IMR-90 (cell line): ENCODE measurements at regions not wholly inside any gene's neighbourhood (a gene's known extent, or its start where the extent isn't known, plus 50 kb on each side); places are given as distances from the start of the nearest gene placed in this dataset.

Experiments used
- ATAC-seq: fragments of 200-7000 bp; cut with Tn5 transposase; 2 replicates; pipeline ENCODE4 v1.9.1; 2020; ENCODE audit warnings: low read depth, mild to moderate bottlenecking, moderate library complexity
- BruUV-seq: library from RNA; stranded (reverse); fragments of 400-500 nt; replicated peaks from 2 replicates; lab custom pipeline; 2021; lab: Mats Ljungman, UMichigan
- CTCF ChIA-PET: fragments of 300-600 bp; formaldehyde crosslinking; extraction: SDS; loops from one replicate; lab custom pipeline; 2021; ENCODE audit warnings: antibody characterized with exemption; lab: Yijun Ruan, JAX
- POLR2A ChIA-PET: fragments of 300-600 bp; sonication (Branson Sonifier 250); formaldehyde crosslinking; loops from one replicate; lab custom pipeline; 2022; ENCODE audit warnings: antibody characterized with exemption; ENCODE audit not compliant: unreplicated experiment; lab: Charles Lee
- DNase-seq: peaks from one replicate; pipeline ENCODE4 v3.0.0; 2013
- H2AFZ ChIP-seq: replicated peaks from 2 replicates; pipeline ENCODE3; 2013; ENCODE audit warnings: low read length, mild to moderate bottlenecking; ENCODE audit not compliant: poor library complexity
- H2AK5ac ChIP-seq: 2 replicates; pipeline ENCODE4 v1.6.1; 2013; ENCODE audit warnings: low read depth, low read length, inconsistent platforms
- H2AK9ac ChIP-seq: replicated peaks from 2 replicates; pipeline ENCODE3; 2013; ENCODE audit warnings: mild to moderate bottlenecking, low read depth, low read length, moderate library complexity; ENCODE audit not compliant: poor library complexity
- H2BK120ac ChIP-seq: 2 replicates; pipeline ENCODE4 v1.6.1; 2013; ENCODE audit warnings: low read depth, low read length, inconsistent platforms
- H2BK15ac ChIP-seq: 3 replicates; pipeline ENCODE4 v1.6.1; 2013; ENCODE audit warnings: low read depth, low read length, inconsistent platforms
- H2BK20ac ChIP-seq: 2 replicates; pipeline ENCODE4 v1.6.1; 2013; ENCODE audit warnings: low read depth, mild to moderate bottlenecking, inconsistent platforms, low read length, moderate library complexity
- H2BK5ac ChIP-seq: 2 replicates; pipeline ENCODE4 v1.6.1; 2013; ENCODE audit warnings: mild to moderate bottlenecking, low read depth, low read length, inconsistent platforms; ENCODE audit not compliant: poor library complexity, severe bottlenecking
- H3K14ac ChIP-seq: replicated peaks from 2 replicates; pipeline ENCODE4 v1.6.1; 2013; ENCODE audit warnings: low read depth, low read length, inconsistent platforms
- H3K18ac ChIP-seq: 2 replicates; pipeline ENCODE4 v1.6.1; 2013; ENCODE audit warnings: low read depth, low read length, control low read depth
- H3K23ac ChIP-seq: 2 replicates; pipeline ENCODE4 v1.6.1; 2013; ENCODE audit warnings: low read depth, low read length, inconsistent platforms
- H3K27ac ChIP-seq: 2 replicates; pipeline ENCODE4 v1.5.1; 2013; ENCODE audit warnings: mild to moderate bottlenecking, control low read depth, low read length; ENCODE audit not compliant: insufficient read depth
- H3K27me3 ChIP-seq: 2 replicates; pipeline ENCODE4 v1.6.1; 2013; ENCODE audit warnings: low read length; ENCODE audit not compliant: control insufficient read depth, insufficient read depth
- H3K36me3 ChIP-seq: 2 replicates; pipeline ENCODE4 v1.6.1; 2013; ENCODE audit warnings: low read length, mixed read lengths; ENCODE audit not compliant: control insufficient read depth, insufficient read depth
- H3K4ac ChIP-seq: 2 replicates; pipeline ENCODE4 v1.6.1; 2013; ENCODE audit warnings: low read depth, low read length, inconsistent platforms
- H3K4me1 ChIP-seq: 2 replicates; pipeline ENCODE4 v1.6.1; 2013; ENCODE audit warnings: low read length, mixed read lengths; ENCODE audit not compliant: control insufficient read depth, insufficient read depth
- H3K4me2 ChIP-seq: 2 replicates; pipeline ENCODE4 v1.6.1; 2013; ENCODE audit warnings: low read depth, mild to moderate bottlenecking, control low read depth, low read length, moderate library complexity
- H3K4me3 ChIP-seq: 2 replicates; pipeline ENCODE4 v1.5.1; 2013; ENCODE audit warnings: low read depth, mild to moderate bottlenecking, control low read depth, low read length, moderate library complexity; ENCODE audit not compliant: insufficient read depth
- H3K56ac ChIP-seq: 2 replicates; pipeline ENCODE4 v1.6.1; 2013; ENCODE audit warnings: low read length, inconsistent platforms; ENCODE audit not compliant: insufficient read depth; ENCODE audit errors: extremely low read depth
- H3K79me1 ChIP-seq, 2 experiments: 2 replicates each; pipeline ENCODE4 v1.6.1; 2013; ENCODE audit warnings: low read length in 2 of 2, inconsistent platforms in 1 of 2, low read depth in 1 of 2
- H3K9ac ChIP-seq: 2 replicates; pipeline ENCODE4 v1.6.1; 2013; ENCODE audit warnings: low read depth, low read length, control low read depth
- H3K9me1 ChIP-seq: 2 replicates; pipeline ENCODE4 v1.6.1; 2013; ENCODE audit warnings: low read length, inconsistent platforms; ENCODE audit not compliant: insufficient read depth
- H3K9me3 ChIP-seq: 2 replicates; pipeline ENCODE4 v1.6.1; 2013; ENCODE audit warnings: low read length; ENCODE audit not compliant: control insufficient read depth, insufficient read depth
- H4K20me1 ChIP-seq: 2 replicates; pipeline ENCODE4 v1.6.1; 2013; ENCODE audit warnings: low read length, inconsistent platforms; ENCODE audit not compliant: insufficient read depth
- H4K5ac ChIP-seq: 2 replicates; pipeline ENCODE4 v1.6.1; 2013; ENCODE audit warnings: mild to moderate bottlenecking, low read depth, low read length, control low read depth
- H4K8ac ChIP-seq, 2 experiments: 2 replicates each; pipeline ENCODE4 v1.6.1; 2013; ENCODE audit warnings: low read depth in 2 of 2, low read length in 2 of 2, control low read depth in 1 of 2, inconsistent platforms in 1 of 2
- H4K91ac ChIP-seq: 2 replicates; pipeline ENCODE4 v1.6.1; 2013; ENCODE audit warnings: low read depth, low read length, inconsistent platforms; ENCODE audit not compliant: insufficient read depth
- BHLHE40 ChIP-seq: fragments of 150-350 bp; IDR thresholded peaks from 2 replicates; pipeline ENCODE4 v1.6.1; 2016; ENCODE audit warnings: mild to moderate bottlenecking, low read depth, low read length
- CEBPB ChIP-seq: IDR thresholded peaks from 2 replicates; pipeline ENCODE4 v1.6.1; 2012; ENCODE audit warnings: low read depth, low read length, improper control_type of control experiment
- CHD1 ChIP-seq: IDR thresholded peaks from 2 replicates; pipeline ENCODE4 v1.6.1; 2012; ENCODE audit warnings: low read depth, low read length, improper control_type of control experiment
- FOS ChIP-seq: fragments of 150-350 bp; IDR thresholded peaks from 2 replicates; pipeline ENCODE4 v1.6.1; 2016; ENCODE audit warnings: low read depth, low read length
- MAFK ChIP-seq: IDR thresholded peaks from 2 replicates; pipeline ENCODE4 v1.6.1; 2012; ENCODE audit warnings: low read depth, low read length, improper control_type of control experiment
- MXI1 ChIP-seq: IDR thresholded peaks from 2 replicates; pipeline ENCODE4 v1.6.1; 2012; ENCODE audit warnings: low read depth, mild to moderate bottlenecking, low read length, moderate library complexity, borderline replicate concordance
- NFE2L2 ChIP-seq: fragments of 150-350 bp; IDR thresholded peaks from 2 replicates; pipeline ENCODE4 v1.6.1; 2016; ENCODE audit warnings: low read depth, mild to moderate bottlenecking, low read length
- RAD21 ChIP-seq: IDR thresholded peaks from 2 replicates; pipeline ENCODE4 v1.6.1; 2012; ENCODE audit warnings: low read length, improper control_type of control experiment
- RCOR1 ChIP-seq: IDR thresholded peaks from 2 replicates; pipeline ENCODE4 v1.6.1; 2012; ENCODE audit warnings: mild to moderate bottlenecking, low read length, improper control_type of control experiment; ENCODE audit not compliant: insufficient replicate concordance
- RFX5 ChIP-seq: IDR thresholded peaks from 2 replicates; pipeline ENCODE4 v1.8.0; 2012; ENCODE audit warnings: low read depth, mild to moderate bottlenecking, low read length, moderate library complexity
- SMC3 ChIP-seq: fragments of 150-350 bp; IDR thresholded peaks from 2 replicates; pipeline ENCODE4 v1.6.1; 2016; ENCODE audit warnings: low read depth, mild to moderate bottlenecking, antibody characterized with exemption, low read length, moderate library complexity
- WGBS, 2 experiments: methylation state at CpG; one replicate each; pipeline versions ENCODE4 v1.1.5 to v1.1.7; 2013; ENCODE audit warnings: missing lambda C conversion rate in 2 of 2; ENCODE audit not compliant: insufficient read length in 1 of 2; ENCODE audit errors: extremely low coverage in 2 of 2; 5-methylcytosine and 5-hydroxymethylcytosine counted together
- dilution Hi-C: fragments of 300-500 bp; cut with HindIII; formaldehyde crosslinking; loops from one replicate; pipeline ENCODE4 v1.14.3; 2018; ENCODE audit warnings: low sequenced_read_pairs; ENCODE audit not compliant: unreplicated experiment
- in situ Hi-C: fragments of 300-500 bp; cut with MboI; formaldehyde crosslinking; loops from 3 replicates; pipeline ENCODE4 v1.14.3; 2019; ENCODE audit warnings: low sequenced_read_pairs, inconsistent platforms, mixed read lengths
- intact Hi-C: fragments of 100-400 bp; cut with micrococcal nuclease; formaldehyde crosslinking; loops from 2 replicates; pipeline ENCODE4 v1.10.0; 2022
- TF ChIP-seq, protein P1 (sequence below): fragments of 150-350 bp; IDR thresholded peaks from 2 replicates; pipeline ENCODE4 v1.6.1; 2016; ENCODE audit warnings: low read depth, mild to moderate bottlenecking, low read length, moderate library complexity, borderline replicate concordance
- TF ChIP-seq, protein P2 (sequence below): conservative IDR thresholded peaks from 2 replicates; pipeline ENCODE4 v1.5.1; 2012; ENCODE audit warnings: mild to moderate bottlenecking, low read depth, low read length, improper control_type of control experiment
- TF ChIP-seq, protein P3 (sequence below): fragments of 150-350 bp; IDR thresholded peaks from 2 replicates; pipeline ENCODE4 v1.6.1; 2017; ENCODE audit warnings: mild to moderate bottlenecking, antibody characterized with exemption, low read length, low read depth

DNA sequence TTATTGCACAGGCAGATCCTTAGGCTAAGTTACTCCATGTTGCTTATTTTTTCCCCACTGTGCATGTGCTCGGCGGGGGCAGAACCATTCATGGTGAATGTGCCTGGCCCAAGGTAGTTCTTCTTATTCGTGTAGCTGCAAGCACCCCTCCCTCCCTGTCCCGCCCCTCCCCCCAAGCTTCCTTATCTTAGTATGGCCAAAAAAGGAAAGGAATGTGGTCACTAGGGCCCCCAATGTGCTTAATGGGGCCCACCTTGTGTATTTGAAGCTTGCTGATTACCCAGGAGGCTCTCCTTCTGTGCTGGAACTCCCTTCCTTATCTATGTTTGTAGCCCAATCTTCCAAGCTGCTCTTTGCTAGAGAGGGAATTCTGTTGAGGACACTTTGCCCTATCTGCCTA lies 1259.7 kb upstream of the RAG2 start:
- no peak overlapping the region for H2BK5ac ChIP-seq
- H3K36me3 ChIP-seq: no peaks in the 10 kb centered on the region
- H2AK9ac ChIP-seq: no peak overlapping the region
- ChIA-PET CTCF (no interaction called here), POLR2A (no interaction called here)
- no peak overlapping the region for H3K4me3 ChIP-seq
- WGBS, 2 experiments: no CpG with 5 or more reads among the region's 4 CpGs
- no peak overlapping the region for H3K56ac ChIP-seq
- H4K8ac ChIP-seq: no peak overlapping the region
- H3K4me1 ChIP-seq: no peaks in the 10 kb centered on the region
- DNase-seq (no peak), ATAC-seq (no peak)
- H3K9me3 ChIP-seq: no peaks in the 10 kb centered on the region
- no peak overlapping the region for H3K27ac ChIP-seq
- no peak overlapping the region for H3K4me2 ChIP-seq
- H3K4ac ChIP-seq: no peak overlapping the region
- no TSS peak for BruUV-seq
- H3K79me1 ChIP-seq: no peaks in the 10 kb centered on the region
- H2BK120ac ChIP-seq: no peak overlapping the region
- no peaks in the 10 kb centered on the region for H4K20me1 ChIP-seq
- H4K5ac ChIP-seq: no peak overlapping the region
- no peak overlapping the region for H3K9ac ChIP-seq
- intact Hi-C loops (no loop called here), dilution Hi-C loops (no loop called here), in situ Hi-C loops (no loop called here)
- no peak overlapping the region for H3K18ac ChIP-seq
- no peak overlapping the region for H3K23ac ChIP-seq
- no peak overlapping the region for H3K14ac ChIP-seq
- H2BK15ac ChIP-seq: no peak overlapping the region
- no peak overlapping the region for H2BK20ac ChIP-seq
- TF ChIP-seq CHD1 (no peak), RCOR1 (no peak), FOS (no peak), BHLHE40 (no peak), RFX5 (no peak), NFE2L2 (no peak), RAD21 (no peak), SMC3 (no peak), MXI1 (no peak), MAFK (no peak), CEBPB (no peak)
- TF ChIP-seq, protein P1, sequence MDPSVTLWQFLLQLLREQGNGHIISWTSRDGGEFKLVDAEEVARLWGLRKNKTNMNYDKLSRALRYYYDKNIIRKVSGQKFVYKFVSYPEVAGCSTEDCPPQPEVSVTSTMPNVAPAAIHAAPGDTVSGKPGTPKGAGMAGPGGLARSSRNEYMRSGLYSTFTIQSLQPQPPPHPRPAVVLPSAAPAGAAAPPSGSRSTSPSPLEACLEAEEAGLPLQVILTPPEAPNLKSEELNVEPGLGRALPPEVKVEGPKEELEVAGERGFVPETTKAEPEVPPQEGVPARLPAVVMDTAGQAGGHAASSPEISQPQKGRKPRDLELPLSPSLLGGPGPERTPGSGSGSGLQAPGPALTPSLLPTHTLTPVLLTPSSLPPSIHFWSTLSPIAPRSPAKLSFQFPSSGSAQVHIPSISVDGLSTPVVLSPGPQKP: no peak
- TF ChIP-seq, protein P2, sequence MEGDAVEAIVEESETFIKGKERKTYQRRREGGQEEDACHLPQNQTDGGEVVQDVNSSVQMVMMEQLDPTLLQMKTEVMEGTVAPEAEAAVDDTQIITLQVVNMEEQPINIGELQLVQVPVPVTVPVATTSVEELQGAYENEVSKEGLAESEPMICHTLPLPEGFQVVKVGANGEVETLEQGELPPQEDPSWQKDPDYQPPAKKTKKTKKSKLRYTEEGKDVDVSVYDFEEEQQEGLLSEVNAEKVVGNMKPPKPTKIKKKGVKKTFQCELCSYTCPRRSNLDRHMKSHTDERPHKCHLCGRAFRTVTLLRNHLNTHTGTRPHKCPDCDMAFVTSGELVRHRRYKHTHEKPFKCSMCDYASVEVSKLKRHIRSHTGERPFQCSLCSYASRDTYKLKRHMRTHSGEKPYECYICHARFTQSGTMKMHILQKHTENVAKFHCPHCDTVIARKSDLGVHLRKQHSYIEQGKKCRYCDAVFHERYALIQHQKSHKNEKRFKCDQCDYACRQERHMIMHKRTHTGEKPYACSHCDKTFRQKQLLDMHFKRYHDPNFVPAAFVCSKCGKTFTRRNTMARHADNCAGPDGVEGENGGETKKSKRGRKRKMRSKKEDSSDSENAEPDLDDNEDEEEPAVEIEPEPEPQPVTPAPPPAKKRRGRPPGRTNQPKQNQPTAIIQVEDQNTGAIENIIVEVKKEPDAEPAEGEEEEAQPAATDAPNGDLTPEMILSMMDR: no peak
- TF ChIP-seq, protein P3, sequence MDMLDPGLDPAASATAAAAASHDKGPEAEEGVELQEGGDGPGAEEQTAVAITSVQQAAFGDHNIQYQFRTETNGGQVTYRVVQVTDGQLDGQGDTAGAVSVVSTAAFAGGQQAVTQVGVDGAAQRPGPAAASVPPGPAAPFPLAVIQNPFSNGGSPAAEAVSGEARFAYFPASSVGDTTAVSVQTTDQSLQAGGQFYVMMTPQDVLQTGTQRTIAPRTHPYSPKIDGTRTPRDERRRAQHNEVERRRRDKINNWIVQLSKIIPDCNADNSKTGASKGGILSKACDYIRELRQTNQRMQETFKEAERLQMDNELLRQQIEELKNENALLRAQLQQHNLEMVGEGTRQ: no peak
- H4K91ac ChIP-seq: no peak overlapping the region
- H2AFZ ChIP-seq: no peak overlapping the region
- no peaks in the 10 kb centered on the region for H3K27me3 ChIP-seq
- H3K9me1 ChIP-seq: no peaks in the 10 kb centered on the region
- no peak overlapping the region for H2AK5ac ChIP-seq
